Astrocyte of the cerebellum (primary cell): ENCODE measurements at regions not wholly inside any gene's neighbourhood (a gene's known extent, or its start where the extent isn't known, plus 50 kb on each side); places are given as distances from the start of the nearest gene placed in this dataset.

Experiments used
- DNase-seq: peaks from one replicate; pipeline ENCODE4 v3.0.0-alpha.2; 2011; ENCODE audit warnings: low read depth
- H3K4me3 ChIP-seq: 2 replicates; pipeline ENCODE4 v1.5.1; 2011; ENCODE audit warnings: mild to moderate bottlenecking, low read depth, low read length, moderate library complexity
- CTCF ChIP-seq: IDR thresholded peaks from 2 replicates; pipeline ENCODE4 v1.5.1; 2012; ENCODE audit warnings: low read length, low read depth, moderate library complexity, mild to moderate bottlenecking; ENCODE audit errors: missing control alignments
- in situ Hi-C: cut with HindIII; loops from 2 replicates; pipeline ENCODE4 v1.10.0; 2017; ENCODE audit warnings: low sequenced_read_pairs

- no peak for TF ChIP-seq CTCF
- H3K4me3 ChIP-seq = no peak overlapping the region
- in situ Hi-C loops = no loop called here
- DNase-seq = no peak
These were observed 127.1 kb upstream of the RTL1 start for GRCh38 chr14:101030586-101030985.

GRCh38 chr14:101031186-101031585, 127.7 kb upstream of the RTL1 start:
- no peak for TF ChIP-seq CTCF
- in situ Hi-C loops = no loop called here
- DNase-seq = no peak
- H3K4me3 ChIP-seq = no peak overlapping the region

- no peak for DNase-seq
- in situ Hi-C loops = no loop called here
- H3K4me3 ChIP-seq = no peak overlapping the region
- TF ChIP-seq CTCF = no peak
These were observed 128.2 kb upstream of the RTL1 start for GRCh38 chr14:101031721-101032120.

- in situ Hi-C loops = no loop called here
- no peak for DNase-seq
- no peak overlapping the region for H3K4me3 ChIP-seq
- TF ChIP-seq CTCF = no peak
These were observed 128.9 kb upstream of the RTL1 start for GRCh38 chr14:101032433-101032832.

GRCh38 chr14:101033006-101033405, 129.5 kb upstream of the RTL1 start:
- no peak for TF ChIP-seq CTCF
- H3K4me3 ChIP-seq = no peak overlapping the region
- no peak for DNase-seq
- in situ Hi-C loops = no loop called here

- no peak for DNase-seq
These were observed 130.1 kb upstream of the RTL1 start for GRCh38 chr14:101033446-101034165.

More at GRCh38 chr14:101033446-101034165, 130.1 kb upstream of the RTL1 start:
- in situ Hi-C loops = no loop called here
- no peak for TF ChIP-seq CTCF
- no peak overlapping the region for H3K4me3 ChIP-seq
